Activated CD8-positive, alpha-beta memory T cell treated with anti-CD3 and anti-CD28 coated beads for 48 hours (primary cell): ENCODE measurements at regions not wholly inside any gene's neighbourhood (a gene's known extent, or its start where the extent isn't known, plus 50 kb on each side); places are given as distances from the start of the nearest gene placed in this dataset.

Experiments
- DNase-seq, 3 experiments: peaks; one replicate each; pipeline ENCODE4 v3.0.0-alpha.2; 2020; ENCODE audit warnings: low read depth in 2 of 3, low spot score in 2 of 3

- DNase-seq, result no peak
These were observed 411.6 kb downstream of the RPS24 start for GRCh38 chr10:78445308-78445707.

- DNase-seq, result no peak
These were observed 414.8 kb downstream of the RPS24 start for GRCh38 chr10:78448470-78448869.

GRCh38 chr10:78448994-78449418 lies 415.3 kb downstream of the RPS24 start:
- no peak for DNase-seq

GRCh38 chr10:78449554-78449953 lies 415.9 kb downstream of the RPS24 start:
- DNase-seq, result no peak

- no peak for DNase-seq
These were observed 416.6 kb downstream of the RPS24 start for GRCh38 chr10:78450239-78450638.

GRCh38 chr10:78450807-78451485 lies 417.3 kb downstream of the RPS24 start:
- no peak for DNase-seq

- DNase-seq, result no peak
These were observed 417.9 kb downstream of the RPS24 start for GRCh38 chr10:78451592-78451991.

GRCh38 chr10:78454123-78454645 lies 420.5 kb downstream of the RPS24 start:
- no peak for DNase-seq

- DNase-seq, result no peak
These were observed 421.6 kb downstream of the RPS24 start for GRCh38 chr10:78455236-78455635.

- DNase-seq, result no peak
These were observed 422.1 kb downstream of the RPS24 start for GRCh38 chr10:78455811-78456210.

GRCh38 chr10:78456649-78457400 lies 423.2 kb downstream of the RPS24 start:
- no peak for DNase-seq

- no peak for DNase-seq
These were observed 424.3 kb downstream of the RPS24 start for GRCh38 chr10:78457804-78458482.

- no peak for DNase-seq
These were observed 425.4 kb downstream of the RPS24 start for GRCh38 chr10:78458983-78459638.

GRCh38 chr10:78459639-78460037 lies 426.0 kb downstream of the RPS24 start:
- DNase-seq, result no peak

- DNase-seq, result no peak
These were observed 426.5 kb downstream of the RPS24 start for GRCh38 chr10:78460204-78460603.

GRCh38 chr10:78461333-78461732 lies 427.7 kb downstream of the RPS24 start:
- no peak for DNase-seq

GRCh38 chr10:78462176-78462575 lies 428.5 kb downstream of the RPS24 start:
- DNase-seq, result no peak

- no peak for DNase-seq
These were observed 429.1 kb downstream of the RPS24 start for GRCh38 chr10:78462726-78463228.

- DNase-seq, result no peak
These were observed 430.6 kb downstream of the RPS24 start for GRCh38 chr10:78464118-78464855.

- no peak for DNase-seq
These were observed 431.2 kb downstream of the RPS24 start for GRCh38 chr10:78464856-78465267.
